Trophoblast cell (in vitro differentiated cells and primary cell): ENCODE measurements at regions not wholly inside any gene's neighbourhood (a gene's known extent, or its start where the extent isn't known, plus 50 kb on each side); places are given as distances from the start of the nearest gene placed in this dataset.
A peak's percentile ranks its signal among the peaks of the same experiment; 100 is the strongest.
"Not testable (repeated sequence)": the region's sequence is repeated elsewhere in the genome, so short reads cannot be mapped to it uniquely, and the experiment has no call there.

Source experiments
- DNase-seq, 2 donors: peaks; one replicate each; pipeline ENCODE4 v3.0.0-alpha.2; 2016
- H2AFZ ChIP-seq: 2 replicates; pipeline ENCODE4 v1.6.1; 2013; ENCODE audit warnings: low read length, moderate library complexity, mild to moderate bottlenecking; ENCODE audit not compliant: insufficient read depth, poor library complexity
- H2AK5ac ChIP-seq: 2 replicates; pipeline ENCODE4 v1.6.1; 2013; ENCODE audit warnings: mild to moderate bottlenecking, low read length
- H2BK120ac ChIP-seq: 2 replicates; pipeline ENCODE4 v1.6.1; 2013; ENCODE audit warnings: low read length, mild to moderate bottlenecking, moderate library complexity; ENCODE audit not compliant: insufficient read depth, poor library complexity
- H2BK12ac ChIP-seq: 2 replicates; pipeline ENCODE4 v1.6.1; 2013; ENCODE audit warnings: mild to moderate bottlenecking, low read length, moderate library complexity
- H2BK5ac ChIP-seq: 2 replicates; pipeline ENCODE4 v1.6.1; 2013; ENCODE audit warnings: low read length, low read depth, moderate library complexity, mild to moderate bottlenecking; ENCODE audit not compliant: poor library complexity
- H3K14ac ChIP-seq: 2 replicates; pipeline ENCODE4 v1.6.1; 2013; ENCODE audit warnings: mild to moderate bottlenecking, low read length
- H3K18ac ChIP-seq: 2 replicates; pipeline ENCODE4 v1.6.1; 2013; ENCODE audit warnings: mild to moderate bottlenecking, low read length
- H3K23ac ChIP-seq: 2 replicates; pipeline ENCODE4 v1.6.1; 2013; ENCODE audit warnings: low read length
- H3K27ac ChIP-seq: 2 replicates; pipeline ENCODE4 v1.5.1; 2013; ENCODE audit warnings: low read depth, mild to moderate bottlenecking, inconsistent platforms, low read length, moderate library complexity
- H3K27me3 ChIP-seq: 2 replicates; pipeline ENCODE4 v1.6.1; 2013; ENCODE audit warnings: inconsistent platforms, mild to moderate bottlenecking, low read length, moderate library complexity; ENCODE audit not compliant: insufficient read depth
- H3K36me3 ChIP-seq, 2 experiments: 1 replicate in 1 of 2; 2 replicates in 1 of 2; pipeline ENCODE4 v1.6.1; 2013; ENCODE audit warnings: low read length in 2 of 2, mild to moderate bottlenecking in 2 of 2, moderate library complexity in 1 of 2; ENCODE audit not compliant: insufficient read depth in 2 of 2, control insufficient read depth in 1 of 2
- H3K4ac ChIP-seq: 2 replicates; pipeline ENCODE4 v1.6.1; 2013; ENCODE audit warnings: low read depth, mild to moderate bottlenecking, low read length, moderate library complexity
- H3K4me1 ChIP-seq, 2 experiments: 1 replicate in 1 of 2; 2 replicates in 1 of 2; pipeline ENCODE4 v1.6.1; 2013; ENCODE audit warnings: low read length in 2 of 2, mild to moderate bottlenecking in 2 of 2, moderate library complexity in 1 of 2; ENCODE audit not compliant: insufficient read depth in 2 of 2, control insufficient read depth in 1 of 2
- H3K4me2 ChIP-seq: 2 replicates; pipeline ENCODE4 v1.6.1; 2013; ENCODE audit warnings: inconsistent platforms, mild to moderate bottlenecking, low read length, moderate library complexity
- H3K4me3 ChIP-seq: 2 replicates; pipeline ENCODE4 v1.5.1; 2013; ENCODE audit warnings: mild to moderate bottlenecking, low read depth, low read length, inconsistent platforms
- H3K79me1 ChIP-seq: one replicate; pipeline ENCODE4 v1.6.1; 2013; ENCODE audit warnings: low read length
- H3K79me2 ChIP-seq: 2 replicates; pipeline ENCODE4 v1.6.1; 2013; ENCODE audit warnings: low read length, mild to moderate bottlenecking; ENCODE audit not compliant: control insufficient read depth, insufficient read depth, poor library complexity
- H3K9ac ChIP-seq: 2 replicates; pipeline ENCODE4 v1.6.1; 2013; ENCODE audit warnings: mild to moderate bottlenecking, low read length
- H3K9me3 ChIP-seq: 2 replicates; pipeline ENCODE4 v1.6.1; 2013; ENCODE audit warnings: low read depth, mild to moderate bottlenecking, control low read depth, inconsistent platforms, low read length; ENCODE audit not compliant: insufficient read depth
- H4K12ac ChIP-seq: 2 replicates; pipeline ENCODE4 v1.6.1; 2013; ENCODE audit warnings: low read depth, mild to moderate bottlenecking, low read length, moderate library complexity
- H4K8ac ChIP-seq: 2 replicates; pipeline ENCODE4 v1.6.1; 2013; ENCODE audit warnings: low read depth, mild to moderate bottlenecking, low read length, moderate library complexity
- H4K91ac ChIP-seq: one replicate; pipeline ENCODE4 v1.6.1; 2013; ENCODE audit warnings: low read depth, mild to moderate bottlenecking, low read length, moderate library complexity
- WGBS: extraction: QIAGEN DNeasy Blood & Tissue Kit; methylation state at CpG from one replicate; pipeline ENCODE4 v1.1.7; 2013; ENCODE audit warnings: missing lambda C conversion rate; ENCODE audit not compliant: insufficient read length, insufficient coverage; ENCODE audit errors: extremely low coverage; 5-methylcytosine and 5-hydroxymethylcytosine counted together

- Histone ChIP-seq H3K9ac (no peak overlapping the region), H3K14ac (no peak overlapping the region), H3K4ac (no peak overlapping the region), H3K79me1 (no peaks in the 10 kb centered on the region), H2BK12ac (no peak overlapping the region), H3K4me3 (no peak overlapping the region), H3K36me3 (no peaks in the 10 kb centered on the region), H4K12ac (no peak overlapping the region), H4K8ac (no peak overlapping the region), H3K27me3 (no peaks in the 10 kb centered on the region), H2BK5ac (no peak overlapping the region), H3K18ac (no peak overlapping the region), H3K9me3 (no peaks in the 10 kb centered on the region), H3K23ac (no peak overlapping the region), H2AFZ (no peak overlapping the region), H3K79me2 (no peaks in the 10 kb centered on the region), H3K27ac (no peak overlapping the region), H2AK5ac (no peak overlapping the region), H2BK120ac (no peak overlapping the region), H3K4me1 (no peaks in the 10 kb centered on the region), H3K4me2 (no peak overlapping the region), H4K91ac (no peak overlapping the region)
- no peak for DNase-seq
These were observed 844.9 kb upstream of the COBL start for GRCh38 chr7:52161483-52161882.

- not testable (repeated sequence) for H4K12ac ChIP-seq, H2AFZ ChIP-seq, H3K36me3 ChIP-seq, H3K27me3 ChIP-seq, H3K79me2 ChIP-seq, H2BK120ac ChIP-seq, H3K9ac ChIP-seq, H2AK5ac ChIP-seq, H3K27ac ChIP-seq, H3K14ac ChIP-seq, H3K23ac ChIP-seq, H3K4me3 ChIP-seq, DNase-seq, H2BK12ac ChIP-seq, H3K4me2 ChIP-seq, H4K91ac ChIP-seq, H3K9me3 ChIP-seq, H3K79me1 ChIP-seq, H2BK5ac ChIP-seq, H3K18ac ChIP-seq, H3K4ac ChIP-seq, H3K4me1 ChIP-seq, H4K8ac ChIP-seq
- no CpG with 5 or more reads among the region's 17 CpGs for WGBS
These were observed 842.8 kb upstream of the COBL start for GRCh38 chr7:52159421-52159820.

- H3K27me3 ChIP-seq = no peaks in the 10 kb centered on the region
- H2AFZ ChIP-seq = no peak overlapping the region
- no peak overlapping the region for H4K12ac ChIP-seq
- H3K18ac ChIP-seq = no peak overlapping the region
- H3K36me3 ChIP-seq = no peaks in the 10 kb centered on the region
- H3K4me1 ChIP-seq = no peaks in the 10 kb centered on the region
- H2AK5ac ChIP-seq = no peak overlapping the region
- H2BK120ac ChIP-seq = no peak overlapping the region
- no peak overlapping the region for H3K4me3 ChIP-seq
- no peak overlapping the region for H4K91ac ChIP-seq
- H2BK12ac ChIP-seq = no peak overlapping the region
- no peaks in the 10 kb centered on the region for H3K79me1 ChIP-seq
- no peak overlapping the region for H2BK5ac ChIP-seq
- no peaks in the 10 kb centered on the region for H3K79me2 ChIP-seq
- H3K9me3 ChIP-seq = no peaks in the 10 kb centered on the region
- no peak overlapping the region for H3K27ac ChIP-seq
- no peak overlapping the region for H3K4ac ChIP-seq
- peak in 1 of 2 donors; percentile 7 for DNase-seq
- no peak overlapping the region for H4K8ac ChIP-seq
- no peak overlapping the region for H3K4me2 ChIP-seq
- no peak overlapping the region for H3K9ac ChIP-seq
- H3K14ac ChIP-seq = no peak overlapping the region
- no peak overlapping the region for H3K23ac ChIP-seq
- WGBS = no CpG with 5 or more reads among the region's 2 CpGs
These were observed 837.8 kb upstream of the COBL start for GRCh38 chr7:52154382-52154781.

GRCh38 chr7:52151559-52151958 lies 835.0 kb upstream of the COBL start:
- no peak overlapping the region for H4K91ac ChIP-seq
- H2AK5ac ChIP-seq = no peak overlapping the region
- no peak overlapping the region for H3K14ac ChIP-seq
- no peak overlapping the region for H3K4me2 ChIP-seq
- no peak overlapping the region for H4K8ac ChIP-seq
- H3K79me2 ChIP-seq = no peaks in the 10 kb centered on the region
- no peak overlapping the region for H2BK5ac ChIP-seq
- no peaks in the 10 kb centered on the region for H3K9me3 ChIP-seq
- WGBS = no CpG with 5 or more reads among the region's 1 CpG
- no peak overlapping the region for H3K9ac ChIP-seq
- no peak overlapping the region for H3K27ac ChIP-seq
- H3K36me3 ChIP-seq = no peaks in the 10 kb centered on the region
- H2BK12ac ChIP-seq = no peak overlapping the region
- H3K23ac ChIP-seq = no peak overlapping the region
- no peak overlapping the region for H2BK120ac ChIP-seq
- no peaks in the 10 kb centered on the region for H3K4me1 ChIP-seq
- no peak for DNase-seq
- H3K18ac ChIP-seq = no peak overlapping the region
- H3K4me3 ChIP-seq = no peak overlapping the region
- no peak overlapping the region for H2AFZ ChIP-seq
- no peak overlapping the region for H4K12ac ChIP-seq
- H3K27me3 ChIP-seq = no peaks in the 10 kb centered on the region
- no peaks in the 10 kb centered on the region for H3K79me1 ChIP-seq
- H3K4ac ChIP-seq = no peak overlapping the region

GRCh38 chr7:52150952-52151351 lies 834.3 kb upstream of the COBL start:
- H4K12ac ChIP-seq = no peak overlapping the region
- no peak overlapping the region for H3K4me3 ChIP-seq
- H2AFZ ChIP-seq = no peak overlapping the region
- H3K4me2 ChIP-seq = no peak overlapping the region
- no peak overlapping the region for H3K27ac ChIP-seq
- H3K18ac ChIP-seq = no peak overlapping the region
- no peaks in the 10 kb centered on the region for H3K4me1 ChIP-seq
- WGBS = no CpG with 5 or more reads among the region's 2 CpGs
- no peak overlapping the region for H3K14ac ChIP-seq
- no peak overlapping the region for H2BK12ac ChIP-seq
- no peaks in the 10 kb centered on the region for H3K79me2 ChIP-seq
- no peak overlapping the region for H3K4ac ChIP-seq
- no peak overlapping the region for H3K23ac ChIP-seq
- H3K9me3 ChIP-seq = no peaks in the 10 kb centered on the region
- no peak overlapping the region for H2BK120ac ChIP-seq
- H3K9ac ChIP-seq = no peak overlapping the region
- no peak for DNase-seq
- no peak overlapping the region for H4K91ac ChIP-seq
- no peak overlapping the region for H2BK5ac ChIP-seq
- no peak overlapping the region for H4K8ac ChIP-seq
- H3K79me1 ChIP-seq = no peaks in the 10 kb centered on the region
- no peak overlapping the region for H2AK5ac ChIP-seq
- no peaks in the 10 kb centered on the region for H3K27me3 ChIP-seq
- H3K36me3 ChIP-seq = no peaks in the 10 kb centered on the region
